VCaP (cell line): ENCODE measurements at regions not wholly inside any gene's neighbourhood (a gene's known extent, or its start where the extent isn't known, plus 50 kb on each side); places are given as distances from the start of the nearest gene placed in this dataset.

Experiments used
- H3K27ac ChIP-seq: fragments of 450-650 bp; 2 replicates; pipeline ENCODE4 v1.5.1; 2017
- CTCF ChIP-seq: fragments of 450-650 bp; conservative IDR thresholded peaks from 2 replicates; pipeline ENCODE4 v1.5.1; 2017; ENCODE audit warnings: mild to moderate bottlenecking, moderate library complexity

GRCh38 chrX:97763981-97764380, 880.3 kb downstream of the RPA4 start:
- no peak for TF ChIP-seq CTCF
- H3K27ac ChIP-seq = no peak overlapping the region

- no peak overlapping the region for H3K27ac ChIP-seq
- TF ChIP-seq CTCF = no peak
Observed at GRCh38 chrX:97766501-97767095, 882.9 kb downstream of the RPA4 start.

GRCh38 chrX:97787311-97787710, 903.6 kb downstream of the RPA4 start:
- TF ChIP-seq CTCF = no peak
- no peak overlapping the region for H3K27ac ChIP-seq

- H3K27ac ChIP-seq = no peak overlapping the region
- no peak for TF ChIP-seq CTCF
Observed at GRCh38 chrX:97787849-97788248, 904.1 kb downstream of the RPA4 start.

GRCh38 chrX:97790850-97791249, 907.1 kb downstream of the RPA4 start:
- no peak for TF ChIP-seq CTCF
- H3K27ac ChIP-seq = no peak overlapping the region

- no peak overlapping the region for H3K27ac ChIP-seq
- TF ChIP-seq CTCF = no peak
Observed at GRCh38 chrX:97797076-97797475, 913.4 kb downstream of the RPA4 start.

- TF ChIP-seq CTCF = no peak
Observed at GRCh38 chrX:97806238-97806637, 922.5 kb downstream of the RPA4 start.

GRCh38 chrX:97806946-97807345, 923.2 kb downstream of the RPA4 start:
- H3K27ac ChIP-seq = no peak overlapping the region
- no peak for TF ChIP-seq CTCF

More at GRCh38 chrX:97806238-97806637, 922.5 kb downstream of the RPA4 start:
- H3K27ac ChIP-seq = no peak overlapping the region
